Activated CD4-positive, CD25-positive, alpha-beta regulatory T cell treated with anti-CD3 and anti-CD28 coated beads, Interleukin-2, amount 50 U/mL, for 72 hours (primary cell): ENCODE measurements at regions not wholly inside any gene's neighbourhood (a gene's known extent, or its start where the extent isn't known, plus 50 kb on each side); places are given as distances from the start of the nearest gene placed in this dataset.

Experiments used
- DNase-seq: peaks from one replicate; pipeline ENCODE4 v3.0.0; 2021

- no peak for DNase-seq
Measured at GRCh38 chr9:89554307-89555035, 50.3 kb upstream of the GADD45G start.

- DNase-seq = no peak
Measured at GRCh38 chr9:89553451-89554010, 51.3 kb upstream of the GADD45G start.

- DNase-seq = no peak
Measured at GRCh38 chr9:89550346-89550927, 52.5 kb upstream of the SEMA4D start.

- DNase-seq = peak; percentile 91
Measured at GRCh38 chr9:89549031-89549644, 51.2 kb upstream of the SEMA4D start.

GRCh38 chr9:89548071-89548638 lies 50.2 kb upstream of the SEMA4D start:
- DNase-seq = no peak
